ENCODE measurements at regions not wholly inside any gene's neighbourhood (a gene's known extent, or its start where the extent isn't known, plus 50 kb on each side); places are given as distances from the start of the nearest gene placed in this dataset.

DNA sequence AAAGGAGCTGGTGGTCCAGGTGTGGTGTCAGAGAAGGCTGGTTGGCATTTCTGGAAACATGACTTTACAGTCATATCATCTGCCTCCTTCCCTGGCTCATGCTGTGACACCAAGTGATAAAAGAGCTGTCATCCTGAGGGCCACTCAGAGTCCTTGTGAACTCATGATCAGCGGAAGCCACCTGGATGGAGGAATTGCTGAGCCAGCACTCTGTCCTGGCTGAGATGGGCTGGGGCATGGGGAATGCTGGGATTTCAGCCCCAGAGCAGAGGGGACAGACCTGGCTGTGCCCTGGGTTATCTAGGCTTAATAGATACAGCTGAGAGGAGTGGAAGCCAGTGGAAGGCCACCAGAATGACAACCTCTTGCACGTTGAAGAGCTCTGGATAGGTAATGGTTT, 214.3 kb downstream of the DHX35 start:
- TF ChIP-seq, protein P1, sequence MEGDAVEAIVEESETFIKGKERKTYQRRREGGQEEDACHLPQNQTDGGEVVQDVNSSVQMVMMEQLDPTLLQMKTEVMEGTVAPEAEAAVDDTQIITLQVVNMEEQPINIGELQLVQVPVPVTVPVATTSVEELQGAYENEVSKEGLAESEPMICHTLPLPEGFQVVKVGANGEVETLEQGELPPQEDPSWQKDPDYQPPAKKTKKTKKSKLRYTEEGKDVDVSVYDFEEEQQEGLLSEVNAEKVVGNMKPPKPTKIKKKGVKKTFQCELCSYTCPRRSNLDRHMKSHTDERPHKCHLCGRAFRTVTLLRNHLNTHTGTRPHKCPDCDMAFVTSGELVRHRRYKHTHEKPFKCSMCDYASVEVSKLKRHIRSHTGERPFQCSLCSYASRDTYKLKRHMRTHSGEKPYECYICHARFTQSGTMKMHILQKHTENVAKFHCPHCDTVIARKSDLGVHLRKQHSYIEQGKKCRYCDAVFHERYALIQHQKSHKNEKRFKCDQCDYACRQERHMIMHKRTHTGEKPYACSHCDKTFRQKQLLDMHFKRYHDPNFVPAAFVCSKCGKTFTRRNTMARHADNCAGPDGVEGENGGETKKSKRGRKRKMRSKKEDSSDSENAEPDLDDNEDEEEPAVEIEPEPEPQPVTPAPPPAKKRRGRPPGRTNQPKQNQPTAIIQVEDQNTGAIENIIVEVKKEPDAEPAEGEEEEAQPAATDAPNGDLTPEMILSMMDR (IDR thresholded peaks at IDR 0.05): no peak
- no peak for TF ChIP-seq POLR2AphosphoS5 (IDR thresholded peaks at IDR 0.05)
